HG03571 (cell line): ENCODE measurements at regions not wholly inside any gene's neighbourhood (a gene's known extent, or its start where the extent isn't known, plus 50 kb on each side); places are given as distances from the start of the nearest gene placed in this dataset.
"Not testable (repeated sequence)": the region's sequence is repeated elsewhere in the genome, so short reads cannot be mapped to it uniquely, and the experiment has no call there.

Experiments
- ATAC-seq: cut with Tn5 transposase; IDR thresholded peaks from one replicate; pipeline ENCODE4 v1.9.1; 2021; ENCODE audit not compliant: unreplicated experiment

DNA sequence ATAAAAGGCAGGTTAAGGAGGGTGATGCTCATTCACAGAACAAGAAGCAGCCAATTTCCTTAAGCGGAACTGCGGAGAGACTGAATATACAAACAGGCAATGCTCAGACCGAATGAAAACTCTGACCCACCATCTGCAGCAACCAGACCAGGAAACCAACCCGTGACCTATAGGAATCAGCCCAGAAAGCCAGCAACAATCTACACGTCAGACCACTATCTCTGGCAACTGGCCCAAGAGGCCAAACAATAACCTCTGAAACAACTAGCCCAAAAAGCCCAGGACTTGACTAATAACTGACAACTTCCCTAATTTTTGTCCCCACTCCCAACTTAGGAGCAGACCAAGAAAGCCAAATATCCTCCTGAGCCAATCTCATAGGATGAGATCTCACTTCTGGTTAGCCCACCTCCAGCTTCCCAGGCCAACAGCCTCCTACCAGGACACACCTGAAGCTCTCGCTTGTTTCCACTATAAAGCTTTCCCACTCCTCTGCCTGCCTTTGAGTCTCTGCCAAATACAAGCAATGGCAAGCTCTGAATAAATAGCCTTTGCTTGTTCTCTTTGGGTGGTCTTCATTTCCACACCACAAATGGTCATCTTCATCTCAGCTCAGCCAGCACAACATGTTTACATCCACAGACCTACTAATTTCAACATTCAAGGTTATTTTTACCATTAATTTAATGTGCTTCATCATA, 168.5 kb downstream of the HSD17B3 start:
- ATAC-seq = no peak

DNA sequence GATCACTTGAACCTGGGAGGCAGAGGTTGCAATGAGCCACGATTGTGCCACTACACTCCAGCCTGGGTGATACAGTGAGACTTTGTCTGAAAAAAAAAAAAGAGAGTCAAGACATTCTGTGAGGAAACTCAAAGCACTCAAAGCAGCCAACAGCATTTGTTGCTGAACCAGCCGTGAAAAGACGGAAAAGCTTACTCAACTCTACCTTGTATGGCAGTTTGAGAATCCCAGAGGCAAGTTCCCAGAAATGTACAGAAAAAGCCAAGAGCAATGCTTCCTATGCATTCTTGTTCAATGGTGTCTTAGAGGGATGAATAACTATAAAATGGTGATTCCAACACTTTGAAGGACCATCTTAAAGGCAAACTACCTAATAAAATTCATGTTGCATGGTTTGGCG, 170.2 kb downstream of the HSD17B3 start:
- ATAC-seq = no peak

DNA sequence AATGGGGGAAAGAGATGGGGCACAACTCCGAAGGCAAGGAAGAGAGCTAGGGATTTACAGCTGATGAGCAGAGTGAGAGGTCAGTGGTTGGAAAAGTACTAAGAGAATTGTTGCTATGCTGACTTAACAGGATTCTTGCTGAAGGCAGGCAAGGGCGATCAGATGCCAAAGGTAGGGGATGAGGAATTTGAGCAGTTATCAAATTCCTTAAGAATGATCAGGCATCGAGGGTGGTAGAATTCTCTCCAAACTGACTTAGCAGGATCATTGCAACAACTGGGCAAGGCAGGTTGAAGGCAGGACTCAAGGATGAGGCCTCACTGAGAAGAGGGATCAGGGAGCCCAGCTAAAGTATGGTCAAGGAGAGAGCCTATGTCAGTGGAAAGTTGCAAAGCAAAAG, 171.0 kb downstream of the HSD17B3 start:
- no peak for ATAC-seq

DNA sequence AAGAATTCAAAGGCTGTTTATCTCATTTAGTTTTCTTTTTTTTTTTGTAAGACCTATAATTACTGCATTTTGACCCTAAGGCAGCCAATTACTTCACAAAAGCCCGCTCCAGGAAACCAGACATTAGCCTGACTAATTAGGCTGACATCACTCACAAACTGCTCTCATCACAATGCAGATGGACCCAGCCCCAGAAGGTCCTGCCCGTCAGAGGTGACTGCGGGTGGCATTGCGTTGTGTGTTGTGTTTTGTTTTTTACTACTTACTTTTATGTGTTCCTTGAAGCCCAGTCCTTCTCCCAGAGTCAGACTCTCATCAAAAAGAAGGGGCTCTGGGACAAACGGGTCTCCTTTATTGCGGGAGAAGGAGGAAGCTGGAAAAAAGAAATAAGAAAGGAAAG, 172.2 kb downstream of the HSD17B3 start:
- ATAC-seq = no peak

DNA sequence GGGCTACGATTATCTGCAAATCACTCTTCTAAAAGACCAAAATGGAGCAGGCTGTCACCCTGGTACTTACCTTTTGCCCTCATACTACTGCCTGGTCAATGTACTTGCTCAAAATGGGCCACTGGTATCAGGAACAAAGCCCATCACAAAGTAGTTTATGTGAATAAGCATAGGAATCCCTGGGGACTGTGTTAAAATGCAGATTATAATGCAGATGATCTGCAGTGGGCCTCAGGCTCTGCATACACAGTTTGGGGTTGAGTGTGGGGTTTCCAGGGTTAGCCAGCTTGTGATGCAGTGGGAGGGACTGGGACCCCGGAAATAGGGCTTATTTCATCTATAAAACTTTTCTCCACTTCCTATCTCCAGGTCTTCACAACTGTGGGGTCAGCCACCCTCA, 173.1 kb downstream of the HSD17B3 start:
- ATAC-seq = no peak

DNA sequence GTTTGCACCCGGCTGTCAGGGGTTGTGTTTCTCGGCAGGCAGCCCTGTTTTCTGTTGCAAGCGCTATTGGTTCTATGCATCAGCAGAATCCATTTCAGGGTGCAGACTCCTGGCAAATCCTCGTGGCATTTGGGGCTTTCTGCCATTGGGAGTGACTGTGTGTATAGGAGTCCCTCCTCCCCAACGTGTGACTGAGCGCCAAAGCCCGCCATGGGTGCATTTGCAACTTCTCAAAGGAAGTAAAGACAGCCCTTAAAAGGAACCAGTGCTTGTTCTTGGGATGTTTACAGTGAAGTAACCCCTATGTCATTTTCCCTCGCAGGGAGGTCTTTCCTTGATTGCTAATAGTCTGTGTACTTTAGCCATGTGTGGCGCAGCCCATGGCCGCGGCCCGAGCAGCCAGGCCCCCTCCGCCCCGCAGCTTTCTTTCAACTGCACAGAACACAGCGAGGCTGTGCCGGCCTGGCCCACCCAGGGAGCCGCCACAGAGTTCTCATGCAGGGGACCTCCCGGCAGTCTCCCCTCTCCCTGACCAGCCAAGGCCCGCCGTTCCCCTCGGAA, 175.6 kb downstream of the HSD17B3 start:
- no peak for ATAC-seq

DNA sequence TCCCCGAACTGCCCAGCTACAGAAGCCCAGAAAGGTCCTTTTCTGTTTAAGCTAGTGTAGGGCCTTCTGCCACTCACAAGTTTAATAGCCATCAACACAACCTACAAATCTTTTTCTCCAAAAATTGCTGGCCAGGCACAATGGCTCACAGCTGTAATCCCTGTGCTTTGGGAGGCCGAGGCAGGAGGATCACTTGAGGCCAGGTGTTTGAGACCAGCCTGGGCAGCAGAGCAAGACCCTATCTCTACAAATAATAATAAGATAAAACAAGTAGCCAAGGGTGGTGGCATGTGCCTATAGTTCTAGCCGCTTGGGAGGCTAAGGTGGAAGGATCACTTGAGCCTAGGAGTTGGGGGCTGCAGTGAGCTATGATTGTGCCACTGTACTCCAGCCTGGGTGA, 176.4 kb downstream of the HSD17B3 start:
- ATAC-seq = no peak

DNA sequence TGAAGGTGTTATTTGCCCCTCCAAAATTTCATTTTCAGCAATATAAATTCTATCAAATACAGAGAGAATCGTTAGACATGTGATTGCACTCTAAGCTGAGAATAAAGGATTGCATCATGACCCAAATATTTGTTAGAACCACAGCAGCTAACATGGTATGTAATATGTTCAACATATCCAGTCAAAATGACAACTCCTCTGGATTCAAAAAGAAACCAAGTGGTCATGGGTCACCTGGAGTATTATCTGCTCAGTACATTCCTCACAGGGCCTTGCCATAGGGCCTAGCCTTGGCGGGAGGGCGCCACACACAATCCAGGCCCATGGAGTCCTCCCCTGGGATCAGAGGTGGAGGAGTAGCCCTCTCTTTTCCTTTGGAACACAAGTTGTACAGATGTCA, 179.2 kb downstream of the HSD17B3 start:
- no peak for ATAC-seq

DNA sequence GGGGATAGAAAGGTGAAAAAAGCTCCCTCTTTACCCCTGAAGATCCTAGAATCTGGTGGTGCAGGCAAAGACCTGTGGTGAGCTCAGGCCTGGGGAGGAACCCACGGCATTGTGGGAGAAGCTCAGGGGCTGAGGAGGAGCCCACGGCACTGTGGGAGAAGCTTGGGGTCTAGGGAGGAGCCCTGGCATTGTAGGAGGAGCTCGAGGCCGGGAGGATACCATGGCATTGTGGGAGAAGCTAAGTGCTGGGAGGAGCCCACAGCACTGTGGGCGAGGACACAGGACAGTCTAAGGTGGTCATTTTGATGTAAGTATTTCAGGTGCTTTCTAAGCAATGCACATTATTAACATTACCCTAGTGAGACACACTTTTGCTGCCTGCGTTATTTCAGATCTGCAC, 179.7 kb downstream of the HSD17B3 start:
- no peak for ATAC-seq

DNA sequence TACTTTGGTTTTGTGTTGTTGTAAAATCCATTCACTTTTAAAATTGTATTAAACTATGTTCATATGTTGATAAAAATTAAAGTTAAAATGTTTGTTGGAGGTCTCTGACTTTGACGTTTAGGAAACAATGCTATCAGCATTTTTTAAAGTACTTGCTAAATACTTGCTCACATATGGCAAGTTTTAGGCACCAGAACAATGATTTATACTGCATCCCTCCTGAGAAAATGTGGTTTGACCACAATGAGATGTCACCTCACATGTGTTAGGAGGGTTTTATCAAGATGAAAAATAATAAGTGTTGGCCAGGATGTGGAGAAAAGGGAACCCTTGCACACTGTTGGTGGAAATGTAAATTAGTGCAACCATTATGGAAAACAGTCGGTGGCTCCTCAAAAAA, 180.8 kb downstream of the HSD17B3 start:
- no peak for ATAC-seq

DNA sequence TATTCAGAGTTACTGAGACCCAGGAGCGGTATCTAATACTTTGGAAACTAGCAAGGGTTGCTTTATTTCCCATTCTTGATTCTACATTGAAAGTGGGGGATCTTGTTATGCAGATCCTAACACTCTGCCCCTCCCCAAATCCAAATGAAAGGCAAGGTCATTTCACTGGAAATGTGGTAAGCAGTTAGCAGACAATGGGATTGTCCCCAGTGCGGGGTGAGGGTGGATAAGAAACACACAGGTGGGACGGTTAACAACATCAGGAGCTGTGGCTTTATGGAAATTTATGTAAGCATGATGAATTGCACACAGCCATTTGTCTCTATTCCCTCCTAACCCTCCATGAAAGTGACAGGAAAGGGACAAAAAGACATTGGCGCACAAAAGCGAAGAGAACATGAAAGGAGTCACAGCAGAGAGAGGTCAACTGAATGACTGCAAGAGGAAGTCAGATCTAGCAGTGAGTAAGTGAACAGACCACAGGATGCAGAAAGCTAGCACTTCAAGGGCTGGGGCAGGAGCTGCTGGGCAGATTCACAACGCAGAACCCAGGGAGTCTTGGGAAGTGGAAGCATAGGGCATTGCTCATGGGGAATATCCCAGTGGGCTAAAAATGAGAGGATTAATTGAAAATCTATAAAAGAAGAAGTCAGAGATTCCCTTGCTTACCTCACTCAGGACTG, 184.4 kb downstream of the HSD17B3 start:
- no peak for ATAC-seq

DNA sequence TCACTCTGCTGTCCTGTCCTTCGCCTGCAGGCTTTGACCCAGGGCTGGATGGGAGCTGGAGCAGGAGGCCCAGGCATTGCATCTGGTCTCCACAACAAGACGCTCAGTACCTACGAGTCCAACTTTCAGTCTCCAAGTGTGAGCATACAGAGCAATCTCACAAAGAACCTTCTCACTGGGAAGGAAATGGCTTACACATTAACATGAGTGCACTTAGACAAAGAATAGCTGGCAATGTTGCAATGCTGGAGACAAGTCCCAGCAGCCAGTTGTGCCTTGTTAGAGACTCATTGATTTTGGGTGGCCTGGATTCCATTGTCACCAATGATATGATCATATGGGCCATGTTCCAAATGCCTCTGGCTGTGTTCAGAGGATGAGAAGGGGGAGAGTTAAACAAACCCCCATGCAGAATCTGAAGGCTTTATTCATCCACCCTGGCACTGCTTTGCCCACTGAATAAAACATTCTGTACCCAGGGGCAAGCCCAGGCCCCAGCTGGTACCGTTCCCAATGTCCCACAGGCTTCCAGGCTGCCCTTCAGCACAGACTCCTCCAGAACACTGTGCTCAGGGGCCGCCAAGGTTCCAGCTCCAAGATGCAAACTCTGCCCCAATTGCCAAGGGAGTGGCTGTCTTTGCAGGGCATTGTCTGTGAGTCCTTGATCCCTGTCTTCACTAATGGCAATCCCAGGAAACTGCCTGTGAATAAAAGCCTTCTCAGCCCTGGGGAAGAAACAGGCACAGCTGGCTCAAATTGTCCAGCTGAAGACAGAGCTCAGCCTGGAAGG, 185.5 kb downstream of the HSD17B3 start:
- no peak for ATAC-seq

DNA sequence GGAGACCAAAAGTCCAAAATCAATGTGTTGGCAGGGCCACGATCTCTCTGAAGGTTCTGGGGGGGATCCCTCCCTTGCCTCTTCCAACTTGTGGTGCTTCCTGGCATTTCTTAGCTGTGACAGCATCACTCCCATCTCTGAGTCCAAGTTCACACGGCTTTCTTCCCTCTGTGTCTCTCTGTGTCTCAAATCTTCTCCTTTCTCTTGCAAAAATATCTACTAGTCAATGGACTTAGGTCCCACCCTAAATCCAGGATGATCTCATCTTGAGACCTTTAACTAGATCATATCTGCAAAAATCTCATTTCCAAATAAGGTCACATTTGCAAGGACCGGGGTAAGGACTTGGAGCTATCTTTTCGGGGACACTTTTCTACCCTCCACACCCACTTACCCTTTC, 186.1 kb downstream of the HSD17B3 start:
- ATAC-seq = no peak

DNA sequence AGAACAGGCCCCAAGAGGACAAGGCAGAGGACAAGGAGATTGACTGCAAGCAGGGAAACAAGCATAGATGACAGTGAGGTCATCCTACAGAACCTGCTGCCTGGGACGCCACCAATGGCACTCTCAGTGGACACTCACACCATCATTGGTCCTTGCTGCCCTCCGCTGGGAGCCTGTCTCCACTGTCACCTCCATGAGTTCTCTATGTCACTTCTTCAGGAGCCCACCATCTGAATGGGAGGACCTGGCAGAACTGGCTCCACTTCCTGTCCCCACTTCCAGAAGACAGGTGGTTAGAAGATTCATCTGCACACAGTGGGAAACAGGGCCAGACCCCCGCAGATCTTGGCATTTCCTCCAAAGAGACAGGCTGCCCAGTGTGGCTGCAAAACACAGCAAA, 188.9 kb downstream of the HSD17B3 start:
- ATAC-seq = no peak

DNA sequence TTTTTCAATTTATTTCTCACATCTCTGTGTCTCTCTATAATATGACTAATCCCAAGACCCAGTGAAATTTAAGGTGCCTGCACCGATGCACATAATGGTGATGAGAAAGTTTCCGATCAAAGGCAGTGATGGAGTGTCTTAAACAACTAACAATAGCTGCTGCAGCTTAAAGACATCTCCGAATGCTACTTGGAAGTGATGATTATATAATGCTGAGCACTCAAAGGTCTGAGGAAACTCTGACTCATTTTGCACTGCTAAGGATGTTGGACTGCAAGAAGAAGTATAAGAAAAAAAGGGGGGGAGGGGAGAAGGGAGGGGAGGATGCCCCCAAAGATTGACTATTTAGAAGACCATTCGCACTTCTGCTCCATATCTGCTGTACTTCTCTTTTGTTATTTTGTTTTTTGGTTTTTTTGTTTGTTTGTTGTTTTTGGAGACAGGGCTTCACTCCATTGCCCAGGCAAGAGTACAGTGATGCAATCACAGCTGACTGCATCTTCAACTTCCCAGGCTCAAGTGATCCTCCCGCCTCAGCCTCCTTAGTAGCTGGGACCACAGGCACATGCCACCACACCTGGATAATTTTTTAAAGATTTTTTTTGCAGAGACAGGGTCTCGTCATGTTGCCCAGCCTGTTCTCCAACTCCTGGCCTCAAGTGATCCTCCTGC, 192.2 kb downstream of the HSD17B3 start:
- ATAC-seq = no peak

DNA sequence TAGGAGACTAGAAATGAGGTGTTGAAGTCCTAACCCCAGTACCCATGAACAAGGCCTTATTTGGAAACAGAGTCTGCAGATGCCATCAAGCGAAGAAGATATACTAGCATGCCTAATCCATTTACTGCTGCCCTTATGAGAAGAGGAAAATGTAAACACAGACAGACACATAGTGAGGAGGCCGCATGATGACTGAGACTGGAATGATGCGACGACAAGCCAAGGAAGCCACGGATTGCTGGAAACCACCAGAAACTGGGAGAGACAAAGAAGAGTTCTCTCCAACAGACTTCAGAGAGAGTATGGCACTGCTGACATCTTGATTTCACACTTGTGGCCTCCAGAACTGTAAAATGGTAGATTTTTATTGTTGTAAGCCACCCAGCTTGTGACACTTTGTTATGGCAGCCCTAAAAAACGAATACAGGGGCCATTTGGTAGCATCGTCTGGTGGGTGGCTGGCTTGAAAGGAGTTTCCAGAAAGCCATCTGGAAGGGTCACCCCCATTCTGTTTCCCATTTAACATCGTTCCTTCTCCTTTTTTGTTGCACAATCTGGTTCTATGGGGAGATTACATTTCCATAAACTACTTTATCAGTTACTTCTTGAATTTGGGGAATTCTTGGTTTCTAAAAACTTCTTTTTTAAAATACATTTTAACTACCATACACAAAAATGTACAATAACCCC, 193.1 kb downstream of the HSD17B3 start:
- no peak for ATAC-seq

DNA sequence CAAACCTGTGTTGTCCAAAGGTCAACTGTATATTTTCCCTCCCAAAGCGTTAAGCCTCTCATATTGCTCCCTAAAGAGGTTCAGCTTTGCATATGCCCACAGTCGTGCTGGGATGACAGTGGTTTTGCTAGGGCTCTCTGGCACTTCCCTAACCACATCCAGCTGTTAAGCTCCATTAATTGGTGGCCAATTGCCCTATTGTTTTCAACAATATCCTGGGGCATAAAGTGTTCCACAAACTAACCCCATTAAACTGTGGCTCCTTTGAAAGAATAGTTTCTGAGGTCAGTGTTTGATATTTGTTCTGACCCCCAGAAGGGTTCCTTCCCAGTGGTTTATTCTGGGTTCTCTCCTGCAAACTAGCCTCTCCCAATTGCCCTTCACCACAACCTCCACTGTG, 194.5 kb downstream of the HSD17B3 start:
- no peak for ATAC-seq

DNA sequence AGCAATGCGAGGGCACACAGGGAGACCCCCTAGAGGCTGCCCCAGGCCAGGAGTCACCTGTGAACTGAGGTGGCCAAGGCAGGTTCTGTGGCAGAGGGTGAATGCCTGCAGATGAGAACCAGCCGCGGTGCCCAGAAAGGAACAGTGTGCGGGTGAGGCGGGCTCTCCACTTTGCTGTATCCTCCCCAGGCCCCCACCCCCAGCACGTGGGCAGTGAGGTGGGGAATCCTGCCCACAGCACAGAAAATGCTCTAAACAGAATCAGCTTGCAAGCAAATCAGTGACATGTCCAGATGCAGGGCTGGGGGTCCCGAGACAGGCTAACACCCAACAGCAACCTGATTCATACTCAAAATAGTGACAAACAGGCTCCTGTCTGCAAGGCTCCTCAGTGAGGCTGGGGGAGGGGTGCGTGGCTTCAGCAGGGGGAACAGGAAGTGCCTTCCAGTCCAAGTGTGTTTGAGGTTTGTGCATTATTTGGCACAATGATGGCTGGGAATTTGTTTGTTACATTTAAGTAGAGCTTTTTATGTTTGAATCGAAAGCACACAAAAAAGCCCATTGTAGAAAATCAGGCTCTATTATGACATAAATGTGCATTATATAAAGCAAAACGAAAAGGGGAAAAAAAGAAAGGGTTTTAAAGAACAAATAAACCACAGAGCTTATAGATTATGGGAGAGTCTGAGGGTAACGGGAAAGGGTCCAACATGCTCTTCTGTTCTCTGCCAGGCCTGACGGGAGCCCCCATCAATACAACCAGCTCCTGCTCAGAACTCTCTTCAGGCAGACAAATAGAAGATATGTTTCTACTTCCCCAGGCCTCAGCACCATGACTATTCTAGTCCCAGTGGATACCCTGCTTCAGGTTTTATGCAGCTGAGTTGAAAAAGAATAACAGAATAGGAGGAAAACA, 201.3 kb downstream of the HSD17B3 start:
- no peak for ATAC-seq

DNA sequence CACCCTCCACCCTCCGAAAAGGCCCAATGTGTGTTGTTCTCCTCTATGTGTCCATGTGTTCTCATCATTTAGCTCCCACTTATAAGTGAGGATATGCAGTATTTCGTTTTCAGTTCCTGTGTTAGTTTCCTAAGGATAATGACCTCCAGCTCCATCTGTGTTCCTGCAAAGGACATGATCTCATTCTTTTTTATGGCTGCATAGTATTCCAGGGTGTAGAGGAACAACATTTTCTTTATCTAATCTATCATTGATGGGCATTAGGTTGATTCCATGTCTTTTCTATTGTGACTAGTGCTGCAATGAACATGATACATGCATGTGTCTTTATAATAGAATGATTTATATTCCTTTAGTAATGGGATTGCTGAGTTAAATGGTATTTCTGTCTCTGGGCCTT, 211.3 kb downstream of the HSD17B3 start:
- ATAC-seq = not testable (repeated sequence)
